IMR-90 (cell line): ENCODE measurements at regions not wholly inside any gene's neighbourhood (a gene's known extent, or its start where the extent isn't known, plus 50 kb on each side); places are given as distances from the start of the nearest gene placed in this dataset.

Experiments
- BHLHE40 ChIP-seq: fragments of 150-350 bp; IDR thresholded peaks from 2 replicates; pipeline ENCODE4 v1.6.1; 2016; ENCODE audit warnings: mild to moderate bottlenecking, low read depth, low read length
- CEBPB ChIP-seq: IDR thresholded peaks from 2 replicates; pipeline ENCODE4 v1.6.1; 2012; ENCODE audit warnings: low read depth, low read length, improper control_type of control experiment
- SMC3 ChIP-seq: fragments of 150-350 bp; IDR thresholded peaks from 2 replicates; pipeline ENCODE4 v1.6.1; 2016; ENCODE audit warnings: low read depth, mild to moderate bottlenecking, antibody characterized with exemption, low read length, moderate library complexity
- TF ChIP-seq, protein P1 (sequence below): conservative IDR thresholded peaks from 2 replicates; pipeline ENCODE4 v1.5.1; 2012; ENCODE audit warnings: mild to moderate bottlenecking, low read depth, low read length, improper control_type of control experiment

DNA sequence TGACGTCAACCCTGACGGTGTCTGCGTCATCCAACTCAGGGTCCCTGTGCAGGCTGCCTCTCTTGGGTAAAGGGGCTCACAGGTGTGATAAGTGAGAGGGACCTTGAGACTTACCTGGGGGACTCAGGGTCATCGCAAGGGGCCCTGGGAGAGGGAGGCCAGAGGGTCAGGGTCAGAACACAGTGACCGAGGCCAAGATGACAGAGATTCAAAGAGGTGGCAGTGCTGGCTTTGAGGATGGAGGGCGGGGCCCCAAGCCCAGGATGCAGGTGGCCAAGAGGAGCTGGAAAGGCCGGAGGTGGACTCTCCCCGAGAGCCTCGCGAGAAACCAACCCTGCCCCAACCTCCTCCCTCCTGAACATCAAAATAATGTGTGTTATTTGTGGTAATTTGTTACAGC is 165.2 kb upstream of the PPP2R2D start:
- TF ChIP-seq CEBPB = no peak
- TF ChIP-seq, protein P1, sequence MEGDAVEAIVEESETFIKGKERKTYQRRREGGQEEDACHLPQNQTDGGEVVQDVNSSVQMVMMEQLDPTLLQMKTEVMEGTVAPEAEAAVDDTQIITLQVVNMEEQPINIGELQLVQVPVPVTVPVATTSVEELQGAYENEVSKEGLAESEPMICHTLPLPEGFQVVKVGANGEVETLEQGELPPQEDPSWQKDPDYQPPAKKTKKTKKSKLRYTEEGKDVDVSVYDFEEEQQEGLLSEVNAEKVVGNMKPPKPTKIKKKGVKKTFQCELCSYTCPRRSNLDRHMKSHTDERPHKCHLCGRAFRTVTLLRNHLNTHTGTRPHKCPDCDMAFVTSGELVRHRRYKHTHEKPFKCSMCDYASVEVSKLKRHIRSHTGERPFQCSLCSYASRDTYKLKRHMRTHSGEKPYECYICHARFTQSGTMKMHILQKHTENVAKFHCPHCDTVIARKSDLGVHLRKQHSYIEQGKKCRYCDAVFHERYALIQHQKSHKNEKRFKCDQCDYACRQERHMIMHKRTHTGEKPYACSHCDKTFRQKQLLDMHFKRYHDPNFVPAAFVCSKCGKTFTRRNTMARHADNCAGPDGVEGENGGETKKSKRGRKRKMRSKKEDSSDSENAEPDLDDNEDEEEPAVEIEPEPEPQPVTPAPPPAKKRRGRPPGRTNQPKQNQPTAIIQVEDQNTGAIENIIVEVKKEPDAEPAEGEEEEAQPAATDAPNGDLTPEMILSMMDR = no peak
- no peak for TF ChIP-seq SMC3
- TF ChIP-seq BHLHE40 = no peak
